ENCODE measurements at regions not wholly inside any gene's neighbourhood (a gene's known extent, or its start where the extent isn't known, plus 50 kb on each side); places are given as distances from the start of the nearest gene placed in this dataset.
A peak's percentile ranks its signal among the peaks of the same experiment; 100 is the strongest.

DNA sequence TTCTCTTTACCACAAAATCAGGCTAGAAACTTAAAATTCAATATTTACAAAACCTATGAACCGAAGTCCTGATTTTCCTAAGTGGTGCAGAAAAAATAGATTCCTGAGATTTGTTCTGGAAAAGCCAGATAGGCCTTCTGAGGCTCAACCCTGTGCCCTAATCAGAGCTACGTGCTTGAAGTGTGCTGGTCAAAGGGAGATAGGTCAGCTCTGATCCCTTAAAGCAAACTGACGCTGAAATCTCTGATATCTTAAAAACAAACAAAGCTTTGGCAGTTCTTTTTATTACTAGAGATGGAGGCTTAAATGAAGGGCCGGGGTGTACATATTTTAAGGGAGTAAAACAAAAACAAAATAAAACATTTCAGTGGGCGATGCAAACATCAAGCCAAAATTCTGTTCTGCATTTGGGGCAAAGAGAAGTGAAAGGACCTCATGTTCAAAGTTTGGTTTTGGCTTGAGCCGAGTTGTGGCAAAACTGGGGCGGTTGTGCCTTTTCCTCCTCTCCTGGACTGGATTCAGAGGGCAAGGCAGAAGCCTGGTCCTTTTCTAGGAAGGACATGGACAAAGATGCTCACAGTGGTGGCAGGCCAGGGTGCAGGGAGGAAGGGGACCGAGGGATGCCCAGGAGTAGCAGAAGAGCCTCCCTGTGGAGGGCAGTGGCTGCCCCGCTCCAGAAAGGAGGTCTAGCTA is 295.0 kb downstream of the CDCA7 start:
- no peak for DNase-seq

DNA sequence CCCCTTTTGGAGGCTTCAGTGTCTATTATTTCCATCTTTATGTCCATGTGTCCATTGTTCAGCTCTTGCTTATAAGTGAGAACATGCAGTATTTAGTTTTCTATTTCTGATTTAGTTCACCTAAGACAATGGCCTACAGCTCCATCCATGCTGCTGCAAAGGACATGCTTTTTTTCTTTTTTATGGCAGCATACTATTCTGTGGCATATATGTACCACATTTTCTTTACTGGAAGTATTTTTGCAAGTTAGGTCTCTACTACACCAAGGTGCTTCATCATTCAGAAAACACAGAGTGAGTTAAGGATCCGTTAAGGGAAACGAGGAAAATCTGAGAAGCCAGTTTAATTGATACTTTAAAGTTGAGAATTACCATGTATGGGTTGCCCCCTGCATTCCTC is 297.2 kb downstream of the CDCA7 start:
- no peak for DNase-seq

DNA sequence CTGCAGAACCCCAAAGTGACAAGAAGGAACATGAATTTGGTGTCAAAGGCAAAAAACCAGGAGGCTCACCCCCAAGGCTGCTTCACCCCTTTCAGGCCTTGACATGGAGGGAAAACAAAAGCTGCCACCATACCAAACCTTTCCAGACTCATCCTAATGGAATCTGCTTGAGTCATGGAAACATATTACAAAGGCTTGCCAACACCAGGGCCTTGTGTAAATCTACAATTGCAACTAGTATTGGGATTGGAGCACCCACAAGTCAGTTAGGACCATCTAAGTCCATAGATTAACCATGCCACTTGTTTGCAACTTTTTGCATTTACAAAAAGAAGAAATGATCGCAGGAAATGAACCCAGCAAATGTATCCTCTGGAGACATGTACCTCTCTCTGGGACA is 297.6 kb downstream of the CDCA7 start:
- DNase-seq, result no peak

DNA sequence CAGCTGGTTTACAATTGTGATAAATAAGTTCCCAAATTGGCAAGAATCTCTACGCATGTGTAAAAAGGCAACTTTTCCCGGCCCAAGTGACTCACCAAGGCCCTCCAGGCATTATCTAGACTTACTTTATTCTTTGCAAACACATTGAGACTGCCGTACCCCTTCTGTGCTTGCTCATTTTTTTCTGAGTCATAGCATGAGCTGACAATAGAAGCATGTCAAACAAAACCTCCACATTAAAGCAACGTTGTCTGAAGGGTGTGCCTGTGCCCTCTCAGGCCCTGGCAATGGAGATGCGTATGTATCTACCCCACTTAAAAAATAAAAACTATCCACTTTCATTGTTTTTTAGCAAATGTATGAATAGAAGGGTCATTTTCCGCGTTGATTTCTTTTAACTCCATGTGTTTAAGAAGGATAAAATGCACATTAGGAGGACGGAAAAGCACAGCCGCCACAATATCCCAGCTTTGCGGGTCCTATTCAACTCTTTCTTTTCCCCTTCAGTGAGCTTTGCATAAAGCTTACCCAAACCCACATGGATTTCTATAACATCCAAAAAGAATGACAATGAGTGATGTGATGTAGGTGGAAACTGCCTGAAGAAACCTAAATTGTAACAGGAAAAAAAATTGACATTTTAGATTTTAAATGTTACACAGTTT is 298.2 kb downstream of the CDCA7 start:
- DNase-seq, result no peak

DNA sequence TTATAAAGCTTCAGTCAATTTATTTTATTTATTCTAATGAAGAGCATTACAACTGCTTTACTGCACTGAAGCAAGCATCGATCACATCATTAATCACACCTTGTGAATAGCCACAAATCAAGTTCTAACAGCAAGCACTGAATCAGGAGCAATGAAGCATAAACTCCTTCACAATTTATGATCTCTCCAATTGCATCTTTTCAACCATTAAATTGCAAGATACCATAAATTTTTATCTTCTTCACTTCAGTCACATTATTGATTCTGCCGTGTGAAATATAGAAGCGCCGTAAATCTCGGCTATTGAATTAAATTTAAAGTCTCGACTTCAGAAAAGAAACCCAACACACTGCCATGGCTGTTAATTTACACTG is 298.7 kb downstream of the CDCA7 start:
- no peak for DNase-seq

DNA sequence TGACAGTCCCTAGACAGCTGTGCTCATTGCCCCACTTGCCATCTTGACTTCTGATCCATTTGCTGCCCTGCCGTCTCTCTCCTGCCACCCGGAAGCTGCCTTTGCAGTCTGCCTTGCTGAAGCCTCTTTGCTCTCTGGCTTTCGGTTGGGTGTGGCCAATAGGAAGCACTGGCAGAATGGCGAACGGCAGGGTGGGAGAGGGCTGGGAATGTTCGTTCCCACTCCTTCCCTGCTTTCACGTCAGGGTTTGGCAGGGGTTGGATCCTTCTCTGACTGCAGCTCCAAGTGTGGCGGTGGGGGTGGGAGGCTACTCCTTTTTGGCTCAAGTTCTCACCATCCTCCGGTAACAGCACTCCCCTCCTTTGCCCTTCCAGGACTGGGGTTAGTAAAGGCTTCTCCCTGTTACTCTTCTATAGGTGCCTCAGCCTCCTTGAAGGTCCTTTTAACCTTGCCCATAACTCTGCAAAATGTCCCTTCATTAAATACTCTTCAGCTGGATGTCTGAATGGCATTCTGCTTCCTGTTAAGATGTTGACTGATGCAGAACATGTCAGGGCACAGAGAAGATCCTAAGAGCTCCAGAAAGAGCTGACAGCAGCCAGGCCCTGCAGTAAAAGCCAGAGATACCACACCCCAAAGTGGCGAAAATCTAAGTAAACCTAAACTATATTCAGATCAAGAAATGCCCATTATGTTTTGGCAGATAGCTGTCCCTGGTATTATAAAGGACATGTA is 299.7 kb downstream of the CDCA7 start:
- DNase-seq, result no peak

DNA sequence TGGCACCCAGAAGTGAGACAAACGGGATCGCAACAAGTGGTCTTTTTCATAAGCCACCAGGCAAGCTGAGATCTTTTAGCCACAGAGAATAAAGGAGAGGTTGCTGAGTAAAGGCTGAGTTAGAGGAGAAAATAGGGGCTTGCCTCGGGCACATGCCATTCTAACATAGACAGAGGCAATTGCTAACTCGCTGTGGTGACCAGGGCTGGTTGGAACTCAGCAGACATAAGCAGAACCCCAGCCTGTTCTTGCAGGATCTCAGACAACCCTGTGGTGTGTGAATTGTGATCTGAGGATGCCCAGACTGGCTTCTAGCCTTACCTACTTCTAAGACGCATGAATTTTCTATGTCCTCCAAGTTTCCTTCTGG is 300.2 kb downstream of the CDCA7 start:
- DNase-seq, result no peak

DNA sequence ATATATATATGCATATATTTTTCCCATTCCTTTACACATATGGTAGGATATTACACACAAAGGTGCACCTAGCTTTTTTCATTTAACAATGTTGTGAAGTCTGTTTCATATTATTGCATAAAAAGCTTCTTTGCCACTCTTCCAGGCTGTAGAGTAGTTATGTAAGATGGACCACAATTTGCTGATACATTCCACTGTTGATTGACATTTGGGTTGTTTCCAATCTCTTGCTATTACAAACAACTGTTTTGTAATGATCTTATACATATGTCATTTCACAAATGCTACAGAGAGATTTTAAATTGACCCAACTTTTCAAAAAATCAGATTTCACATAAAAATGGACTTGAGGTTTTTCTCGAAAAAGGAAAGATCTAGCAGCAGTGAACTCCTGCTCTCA is 301.4 kb downstream of the CDCA7 start:
- no peak for DNase-seq

DNA sequence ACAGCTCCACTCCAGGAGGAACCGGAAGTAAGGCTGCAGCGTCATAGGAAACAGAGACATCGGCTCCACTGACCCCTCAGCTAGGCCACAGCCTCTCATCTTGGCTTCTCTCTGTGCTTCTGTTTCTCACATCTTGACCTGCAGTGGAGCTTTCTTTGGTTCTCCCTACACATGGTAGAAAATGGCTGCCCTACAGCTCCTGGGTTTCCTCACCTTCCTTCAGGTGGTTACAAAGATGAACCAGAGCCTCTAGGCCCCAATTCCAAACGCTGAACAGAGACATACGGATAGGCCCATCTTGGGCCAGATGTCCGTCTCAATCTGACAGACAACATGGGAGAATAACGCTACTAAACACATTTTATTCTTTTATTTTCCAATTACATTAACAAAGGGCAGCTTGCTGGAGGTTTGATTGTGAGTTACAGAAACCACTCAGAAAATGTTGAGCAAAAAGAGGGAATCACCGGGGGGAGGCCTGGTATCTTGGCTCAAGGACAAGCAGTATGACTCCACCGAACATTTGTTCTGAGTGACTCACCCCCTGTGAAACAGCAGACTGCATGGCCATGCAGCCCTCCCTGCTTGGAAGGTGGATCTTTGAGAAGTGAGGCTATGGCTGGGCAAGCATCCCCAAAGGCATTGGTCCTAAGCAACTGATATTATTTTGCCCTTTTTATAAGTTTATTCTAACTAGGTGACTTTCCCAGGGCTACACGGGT is 303.5 kb downstream of the CDCA7 start:
- no peak for DNase-seq

DNA sequence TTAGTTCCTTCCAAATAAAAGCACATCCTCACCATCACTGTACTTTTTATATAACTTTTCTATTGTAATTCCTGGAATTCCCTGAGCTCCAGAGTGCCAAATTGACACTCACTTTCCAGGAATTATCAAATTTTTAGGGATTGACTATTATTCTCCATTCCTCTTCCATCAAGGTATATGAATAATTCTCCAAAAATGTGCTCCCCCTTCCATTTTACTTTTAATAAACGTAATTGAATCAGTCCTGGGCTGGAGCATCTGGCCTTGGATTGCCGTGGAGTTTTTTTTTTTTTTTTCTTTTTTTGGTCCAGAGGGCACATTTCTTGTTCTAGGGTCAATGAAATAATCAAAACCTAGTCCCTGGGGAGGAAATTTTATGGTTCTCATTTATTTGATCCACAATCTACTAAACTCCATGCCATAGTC is 304.3 kb downstream of the CDCA7 start:
- DNase-seq, result no peak

DNA sequence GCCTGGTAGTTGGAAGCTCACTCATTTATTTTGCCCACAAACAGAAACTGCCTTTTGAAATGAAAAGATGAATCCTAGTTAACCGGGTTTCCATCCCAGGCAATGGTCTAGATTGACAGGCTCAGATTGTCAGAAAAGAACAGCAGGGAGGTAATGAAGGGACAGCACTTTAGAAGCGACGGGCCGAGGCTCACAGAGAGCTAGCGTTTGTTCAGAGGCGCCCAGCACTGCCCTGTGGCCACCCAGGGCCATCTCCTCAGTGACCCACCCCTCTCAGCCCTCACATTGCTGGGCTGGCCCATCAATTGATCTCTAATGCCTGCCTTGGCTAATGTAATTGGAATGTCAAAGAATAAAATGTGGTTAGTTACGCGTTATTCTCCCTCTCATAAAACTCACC is 304.8 kb downstream of the CDCA7 start:
- no peak for DNase-seq

DNA sequence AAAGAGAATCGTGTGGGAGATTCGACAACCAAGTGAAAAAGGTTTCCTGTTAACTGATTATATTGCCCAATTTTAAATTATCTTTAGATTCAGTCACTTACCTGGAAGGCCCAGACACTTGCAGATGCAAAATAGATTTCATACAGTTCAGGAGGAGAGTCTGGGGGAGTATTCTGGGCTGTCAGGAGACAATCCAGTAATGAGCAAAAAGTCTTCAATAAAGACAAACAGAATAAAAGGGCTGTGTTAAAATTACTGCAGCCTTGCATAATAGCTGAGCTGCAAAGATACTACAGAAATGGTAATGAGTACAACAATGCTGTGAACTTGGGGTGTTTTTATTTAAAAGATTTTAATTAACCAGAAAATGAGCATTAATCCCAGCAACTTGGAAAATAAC is 303.6 kb downstream of the SP3 start:
- DNase-seq, result no peak

DNA sequence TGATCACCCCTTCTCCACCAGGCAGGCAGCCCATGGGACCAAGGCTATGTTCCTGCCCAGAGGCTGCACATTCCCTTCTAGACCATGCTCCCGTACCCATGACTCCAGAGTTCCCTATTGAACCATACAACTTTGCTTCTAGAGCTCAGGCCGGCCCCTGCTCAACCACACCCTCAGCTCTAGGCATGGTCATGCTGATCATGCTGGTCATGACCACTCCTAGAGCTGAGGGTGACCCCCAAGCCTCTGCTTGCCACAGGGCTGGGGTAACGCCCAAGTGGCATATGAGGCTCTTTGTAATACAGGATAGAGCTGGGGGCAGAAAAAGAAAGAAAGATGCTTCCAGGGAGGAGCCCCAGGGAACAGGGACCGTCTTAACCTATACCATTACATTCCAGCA is 301.8 kb downstream of the SP3 start:
- no peak for DNase-seq

DNA sequence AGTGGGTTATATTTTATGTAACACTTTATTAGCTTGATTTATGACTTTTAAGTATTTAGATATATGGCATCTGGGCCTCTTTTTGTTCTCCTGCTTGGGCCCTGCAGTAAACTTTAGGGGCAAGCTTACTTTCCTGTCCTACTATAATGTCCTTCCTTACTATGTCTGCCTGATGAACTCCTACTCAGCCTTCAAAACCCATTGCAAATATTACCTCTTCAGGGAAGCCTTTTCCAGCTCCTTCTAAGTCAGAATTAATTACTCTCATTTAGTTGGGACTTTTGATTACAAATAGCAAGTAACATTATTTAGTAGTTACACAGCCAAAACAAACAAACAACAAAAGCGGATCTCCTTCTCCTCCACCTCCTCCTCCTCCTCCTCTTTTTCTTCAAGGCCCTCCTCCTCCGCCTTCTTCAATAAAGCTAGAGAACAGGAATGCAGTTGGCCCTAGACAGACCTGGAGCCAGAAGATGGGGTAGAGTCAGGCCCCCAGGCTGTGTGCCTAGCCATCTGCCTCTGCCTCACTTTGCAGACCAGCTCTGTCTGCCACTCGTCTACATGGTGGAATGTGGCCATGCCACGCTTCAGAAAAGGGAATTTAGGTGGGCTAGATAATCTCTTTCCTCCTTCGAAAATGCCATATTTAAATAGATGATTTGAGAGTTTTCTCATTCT is 301.2 kb downstream of the SP3 start:
- no peak for DNase-seq

DNA sequence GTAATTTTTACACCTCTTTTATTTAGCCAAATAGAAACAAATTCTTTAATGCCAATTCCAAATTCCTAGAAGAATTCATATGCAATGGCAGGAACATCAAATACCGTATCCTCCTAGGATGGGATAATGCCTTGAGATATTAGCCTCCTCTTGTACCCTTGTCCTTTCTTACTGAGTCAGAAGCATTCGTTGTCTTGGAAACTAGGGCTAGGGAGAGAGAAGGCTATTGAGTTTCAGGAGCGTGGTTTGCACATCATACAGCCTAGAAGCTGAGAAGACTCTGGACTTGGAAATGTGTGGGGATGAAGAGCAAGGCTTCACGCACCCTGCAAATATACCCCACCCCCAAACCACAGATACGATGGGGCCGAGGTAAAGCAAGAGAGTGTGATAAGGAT is 300.7 kb downstream of the SP3 start:
- DNase-seq, result no peak

DNA sequence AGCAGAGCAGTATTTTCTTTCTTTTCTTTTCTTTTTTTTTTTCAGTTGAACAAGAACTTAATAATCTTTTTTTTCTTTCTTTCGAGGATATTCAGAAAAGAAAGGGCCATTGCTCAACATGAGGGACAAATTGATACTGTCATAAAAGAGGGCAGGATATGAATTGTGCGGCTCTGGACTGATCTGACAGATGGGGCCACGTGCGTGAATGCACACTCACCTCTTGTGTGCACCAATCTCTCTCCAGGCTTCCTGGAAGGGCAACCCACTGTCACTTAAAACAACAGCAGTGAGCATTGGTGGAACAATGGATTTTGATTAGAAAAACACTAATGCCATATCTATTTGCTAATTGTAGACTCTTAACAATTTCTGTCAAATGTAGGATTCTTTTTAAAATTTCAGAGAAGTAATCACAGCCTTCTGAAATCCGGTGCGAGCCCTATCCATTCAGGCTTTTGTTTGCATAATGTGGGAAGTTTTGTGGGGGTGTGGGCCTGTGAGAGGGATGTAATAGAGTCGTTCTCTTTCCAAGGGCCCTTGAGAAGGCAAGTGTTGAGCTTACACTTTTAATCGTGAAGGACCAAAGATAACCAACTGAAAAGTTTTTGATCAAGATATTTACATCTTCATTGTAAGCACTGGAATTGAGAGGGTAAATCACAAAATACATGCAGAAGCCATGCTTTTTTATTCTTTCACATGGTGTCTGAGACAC is 298.8 kb downstream of the SP3 start:
- DNase-seq, result peak; percentile 52

DNA sequence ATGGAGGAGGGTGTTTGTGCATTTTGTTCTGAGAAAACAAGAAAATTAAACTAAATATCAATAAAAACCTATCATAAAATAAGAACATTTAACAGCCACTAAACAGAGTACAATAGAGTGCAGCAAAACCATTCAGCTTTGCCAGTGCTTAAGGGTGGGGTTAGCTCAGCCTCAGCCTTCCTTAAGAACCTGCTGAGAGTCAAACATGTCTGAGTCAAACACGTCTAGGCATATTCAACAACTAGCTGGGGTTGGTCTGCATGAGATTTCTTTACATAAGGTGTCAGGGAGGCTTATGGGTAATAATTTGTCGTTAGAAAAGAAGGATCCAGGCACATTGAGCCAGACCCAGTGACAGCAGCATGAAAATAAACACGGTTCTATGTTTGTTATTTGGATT is 298.2 kb downstream of the SP3 start:
- DNase-seq, result no peak

DNA sequence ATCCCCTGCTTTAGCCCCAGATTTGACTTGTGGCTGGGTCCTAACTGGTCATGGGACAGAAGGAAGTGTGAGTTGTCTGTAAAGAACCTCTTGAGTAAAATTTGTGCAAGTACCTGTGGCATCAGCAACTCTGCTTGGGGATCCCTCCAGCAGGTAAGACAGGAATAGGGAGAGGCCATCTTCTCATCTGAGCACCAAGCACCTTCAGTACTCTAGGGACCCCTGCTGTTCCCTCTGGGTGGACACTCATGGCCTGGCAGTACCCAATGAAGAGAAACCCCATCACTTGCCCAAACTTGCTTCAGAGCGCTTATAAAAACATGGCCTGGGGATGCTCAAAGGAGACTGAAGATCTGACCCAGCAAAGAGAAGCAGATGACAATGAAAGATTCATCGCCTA is 297.8 kb downstream of the SP3 start:
- DNase-seq, result no peak

DNA sequence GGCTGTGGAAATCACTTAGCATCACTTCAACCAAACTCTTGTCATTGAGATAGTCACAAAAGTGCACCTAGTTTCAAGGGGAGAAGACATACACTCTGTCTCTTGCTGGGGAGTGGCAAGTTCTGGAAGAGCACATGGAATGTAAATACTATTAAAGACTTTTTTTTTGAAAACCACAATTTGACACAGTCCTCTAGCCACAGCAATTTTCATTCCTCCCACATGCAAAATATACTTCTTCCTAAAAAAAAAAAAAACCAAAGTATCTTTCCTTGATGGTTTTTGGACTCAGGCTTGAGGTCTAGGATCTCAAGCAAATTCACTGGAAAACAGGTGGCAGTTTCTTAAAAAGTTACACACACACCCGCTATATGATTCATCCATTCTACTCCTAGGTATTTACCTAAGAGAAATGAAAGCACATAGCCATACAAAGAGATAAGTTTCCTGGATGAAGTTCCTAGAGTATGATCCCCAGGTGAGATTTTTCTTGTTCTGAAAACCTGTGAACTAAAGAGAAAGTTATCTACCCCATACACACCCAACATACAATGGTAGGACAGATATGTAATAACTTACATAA is 295.8 kb downstream of the SP3 start:
- no peak for DNase-seq

DNA sequence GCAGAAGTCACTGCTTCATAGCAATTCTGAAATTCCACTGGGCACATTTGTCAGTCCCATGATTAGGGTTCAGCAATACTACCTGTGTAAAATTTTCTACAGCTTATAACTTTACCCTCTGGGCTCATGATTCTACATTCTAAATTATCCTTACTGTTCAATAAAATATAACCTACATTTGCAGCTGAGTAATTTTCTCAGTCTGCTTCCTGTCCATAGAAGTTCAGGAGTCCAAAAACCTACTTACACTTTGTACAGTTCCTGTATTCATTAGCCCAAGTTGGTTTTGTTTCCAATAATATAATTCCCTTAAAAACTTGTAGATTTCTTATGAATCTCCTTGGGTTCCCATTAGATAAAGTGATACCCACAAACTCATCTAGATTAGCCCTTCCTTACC is 295.3 kb downstream of the SP3 start:
- no peak for DNase-seq

DNA sequence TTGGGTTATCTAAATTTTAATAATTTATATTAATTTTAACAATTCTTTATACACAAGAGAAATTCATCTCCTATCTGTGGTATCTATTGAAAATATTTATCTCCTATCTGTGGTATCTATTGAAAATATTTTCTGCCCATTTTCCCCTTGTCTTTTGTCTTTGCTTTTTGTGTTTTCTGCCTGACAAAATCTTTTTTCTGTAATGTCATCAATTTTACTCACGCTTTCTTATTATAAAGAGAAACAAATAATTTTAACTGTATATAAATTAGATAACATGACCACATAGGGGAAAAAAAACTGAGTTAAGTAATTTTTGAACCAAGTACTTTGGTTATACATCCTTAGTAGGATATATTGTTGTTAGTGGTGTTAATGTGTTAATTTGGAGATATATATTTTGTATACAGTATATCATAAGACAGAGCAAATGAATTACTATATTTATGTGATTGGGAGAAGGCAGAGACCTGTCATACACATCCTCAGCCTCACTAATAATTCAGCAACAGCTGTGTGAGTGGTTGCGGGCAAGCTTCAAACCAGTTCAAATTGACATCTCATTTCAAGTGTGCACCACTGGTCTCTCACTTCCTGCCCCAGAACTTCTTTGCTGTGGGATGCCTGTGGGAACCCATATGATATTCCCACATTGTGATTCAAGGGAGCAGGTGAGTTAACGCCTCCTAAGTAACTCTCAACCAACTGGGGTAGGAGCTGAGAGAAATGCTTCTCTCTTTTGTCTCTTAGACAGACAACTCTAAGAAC is 292.4 kb downstream of the SP3 start:
- no peak for DNase-seq
